Lower leg skin (tissue), 3 donors: ENCODE measurements at regions not wholly inside any gene's neighbourhood (a gene's known extent, or its start where the extent isn't known, plus 50 kb on each side); places are given as distances from the start of the nearest gene placed in this dataset.
"Not testable (repeated sequence)": the region's sequence is repeated elsewhere in the genome, so short reads cannot be mapped to it uniquely, and the experiment has no call there.

ENCODE experiments used
- POLR2A ChIP-seq, 2 donors: fragments of 450-650 bp; IDR thresholded peaks; one replicate each; pipeline ENCODE4 v1.6.1; 2016 to 2017; ENCODE audit warnings: antibody characterized with exemption in 2 of 2, mild to moderate bottlenecking in 1 of 2, moderate library complexity in 1 of 2
- TF ChIP-seq, protein P1 (sequence below), 3 donors: fragments of 450-650 bp; IDR thresholded peaks; one replicate each; pipeline ENCODE4 v1.5.1; 2016; ENCODE audit warnings: antibody characterized with exemption in 3 of 3, mild to moderate bottlenecking in 3 of 3, moderate library complexity in 2 of 3

DNA sequence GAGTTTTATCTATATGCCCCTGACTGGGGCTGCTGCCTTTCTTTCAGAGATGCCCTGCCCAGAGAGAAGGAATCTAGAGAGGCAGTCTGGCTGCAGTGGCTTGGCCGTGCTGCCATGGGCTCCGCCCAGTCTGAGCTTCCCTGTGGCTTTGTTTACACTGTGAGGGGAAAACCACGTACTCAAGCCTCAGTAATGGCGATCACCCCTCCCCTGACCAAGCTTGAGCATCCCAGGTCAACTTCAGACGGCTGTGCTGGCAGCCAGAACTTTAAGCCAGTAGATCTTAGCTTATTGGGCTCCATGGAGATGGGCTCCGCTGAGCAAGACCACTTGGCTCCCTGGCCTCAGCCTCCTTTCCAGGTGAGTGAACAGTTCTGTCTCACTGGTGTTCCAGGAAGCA, 69.0 kb upstream of the DPP6 start:
- TF ChIP-seq, protein P1, sequence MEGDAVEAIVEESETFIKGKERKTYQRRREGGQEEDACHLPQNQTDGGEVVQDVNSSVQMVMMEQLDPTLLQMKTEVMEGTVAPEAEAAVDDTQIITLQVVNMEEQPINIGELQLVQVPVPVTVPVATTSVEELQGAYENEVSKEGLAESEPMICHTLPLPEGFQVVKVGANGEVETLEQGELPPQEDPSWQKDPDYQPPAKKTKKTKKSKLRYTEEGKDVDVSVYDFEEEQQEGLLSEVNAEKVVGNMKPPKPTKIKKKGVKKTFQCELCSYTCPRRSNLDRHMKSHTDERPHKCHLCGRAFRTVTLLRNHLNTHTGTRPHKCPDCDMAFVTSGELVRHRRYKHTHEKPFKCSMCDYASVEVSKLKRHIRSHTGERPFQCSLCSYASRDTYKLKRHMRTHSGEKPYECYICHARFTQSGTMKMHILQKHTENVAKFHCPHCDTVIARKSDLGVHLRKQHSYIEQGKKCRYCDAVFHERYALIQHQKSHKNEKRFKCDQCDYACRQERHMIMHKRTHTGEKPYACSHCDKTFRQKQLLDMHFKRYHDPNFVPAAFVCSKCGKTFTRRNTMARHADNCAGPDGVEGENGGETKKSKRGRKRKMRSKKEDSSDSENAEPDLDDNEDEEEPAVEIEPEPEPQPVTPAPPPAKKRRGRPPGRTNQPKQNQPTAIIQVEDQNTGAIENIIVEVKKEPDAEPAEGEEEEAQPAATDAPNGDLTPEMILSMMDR (IDR thresholded peaks at IDR 0.05): not testable (repeated sequence)
- TF ChIP-seq POLR2A (IDR thresholded peaks at IDR 0.05): not testable (repeated sequence)
